ENCODE measurements at regions not wholly inside any gene's neighbourhood (a gene's known extent, or its start where the extent isn't known, plus 50 kb on each side); places are given as distances from the start of the nearest gene placed in this dataset.

GRCh38 chr10:52636874-52637273 is 135.7 kb downstream of the MBL2 start:
- no peak for DNase-seq (ENCODE audit: low read depth)
- H3K4me3 ChIP-seq (ENCODE audit: low read length), result no peak overlapping the region
- TF ChIP-seq, protein P1, sequence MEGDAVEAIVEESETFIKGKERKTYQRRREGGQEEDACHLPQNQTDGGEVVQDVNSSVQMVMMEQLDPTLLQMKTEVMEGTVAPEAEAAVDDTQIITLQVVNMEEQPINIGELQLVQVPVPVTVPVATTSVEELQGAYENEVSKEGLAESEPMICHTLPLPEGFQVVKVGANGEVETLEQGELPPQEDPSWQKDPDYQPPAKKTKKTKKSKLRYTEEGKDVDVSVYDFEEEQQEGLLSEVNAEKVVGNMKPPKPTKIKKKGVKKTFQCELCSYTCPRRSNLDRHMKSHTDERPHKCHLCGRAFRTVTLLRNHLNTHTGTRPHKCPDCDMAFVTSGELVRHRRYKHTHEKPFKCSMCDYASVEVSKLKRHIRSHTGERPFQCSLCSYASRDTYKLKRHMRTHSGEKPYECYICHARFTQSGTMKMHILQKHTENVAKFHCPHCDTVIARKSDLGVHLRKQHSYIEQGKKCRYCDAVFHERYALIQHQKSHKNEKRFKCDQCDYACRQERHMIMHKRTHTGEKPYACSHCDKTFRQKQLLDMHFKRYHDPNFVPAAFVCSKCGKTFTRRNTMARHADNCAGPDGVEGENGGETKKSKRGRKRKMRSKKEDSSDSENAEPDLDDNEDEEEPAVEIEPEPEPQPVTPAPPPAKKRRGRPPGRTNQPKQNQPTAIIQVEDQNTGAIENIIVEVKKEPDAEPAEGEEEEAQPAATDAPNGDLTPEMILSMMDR (conservative IDR thresholded peaks at IDR 0.05; ENCODE audit: low read depth, low read length), result no peak

- no peak overlapping the region for H3K4me3 ChIP-seq (ENCODE audit: low read length)
- no peak for DNase-seq (ENCODE audit: low read depth)
- TF ChIP-seq, protein P1 (conservative IDR thresholded peaks at IDR 0.05; ENCODE audit: low read depth, low read length), result no peak
These were observed 135.0 kb downstream of the MBL2 start for GRCh38 chr10:52637592-52637991.

DNA sequence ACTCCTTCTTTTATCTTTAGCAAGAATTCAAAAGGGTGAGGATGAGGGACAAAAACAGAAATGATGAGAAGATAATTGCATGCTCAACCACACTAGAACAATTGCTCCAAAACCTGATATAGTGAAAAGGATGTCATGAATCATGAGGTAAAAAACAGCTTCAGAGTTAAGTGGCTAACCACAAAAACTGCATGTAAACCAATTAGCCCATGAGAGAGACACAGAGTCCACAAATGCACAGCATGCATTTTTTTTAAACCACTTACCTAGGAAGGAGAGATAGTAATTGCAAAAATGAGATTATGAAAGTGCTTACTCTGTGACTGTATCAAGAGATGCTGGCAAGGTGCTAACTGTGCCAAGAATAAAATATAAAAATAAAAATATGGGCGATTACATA is 132.9 kb downstream of the MBL2 start:
- H3K4me3 ChIP-seq (ENCODE audit: low read length), result no peak overlapping the region
- peak; percentile 12 for DNase-seq (ENCODE audit: low read depth)
- TF ChIP-seq, protein P1 (conservative IDR thresholded peaks at IDR 0.05; ENCODE audit: low read depth, low read length), result no peak

GRCh38 chr10:52642208-52642607 is 130.4 kb downstream of the MBL2 start:
- H3K4me3 ChIP-seq (ENCODE audit: low read length), result no peak overlapping the region
- TF ChIP-seq, protein P1 (conservative IDR thresholded peaks at IDR 0.05; ENCODE audit: low read depth, low read length), result no peak
- no peak for DNase-seq (ENCODE audit: low read depth)

DNA sequence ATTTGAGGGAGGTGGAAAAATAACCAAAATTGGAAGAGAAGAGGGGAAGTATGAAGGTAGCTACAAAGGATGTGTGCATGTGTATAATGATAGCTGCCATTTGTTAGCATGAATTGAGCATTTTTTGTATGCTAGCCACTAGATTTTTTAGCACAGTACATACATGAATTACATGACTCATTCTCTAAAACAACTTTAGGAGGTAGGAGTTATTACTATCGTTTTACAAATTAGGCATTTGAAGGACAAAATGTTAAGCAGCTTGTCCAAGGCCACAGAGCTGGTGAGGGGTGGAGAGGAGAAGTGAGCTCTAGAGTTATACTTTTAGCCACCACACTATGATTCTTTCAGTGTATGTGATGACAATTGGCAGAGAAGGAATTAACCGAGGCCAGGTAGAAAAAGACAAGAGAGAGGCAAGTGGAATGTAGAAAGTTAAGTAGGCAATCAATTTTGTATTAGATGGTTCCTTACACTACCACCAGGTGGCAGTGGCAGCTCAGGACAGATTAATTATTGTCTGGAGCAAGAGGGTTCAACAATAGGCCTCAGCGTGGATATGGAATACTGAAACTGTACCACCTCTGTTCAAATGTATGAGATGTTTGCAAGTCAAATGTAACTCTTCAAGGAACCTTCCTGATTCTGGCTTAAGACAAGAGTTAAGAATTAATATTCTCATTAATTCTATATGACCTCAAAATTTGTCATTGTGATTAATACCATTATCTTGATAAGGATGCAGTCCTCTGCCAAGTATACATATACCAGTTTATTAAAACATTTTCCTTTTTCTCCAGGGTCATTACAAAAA is 128.0 kb downstream of the MBL2 start:
- H3K4me3 ChIP-seq (ENCODE audit: low read length), result no peak overlapping the region
- peak; percentile 6 for DNase-seq (ENCODE audit: low read depth)
- TF ChIP-seq, protein P1 (conservative IDR thresholded peaks at IDR 0.05; ENCODE audit: low read depth, low read length), result peak; percentile 74

GRCh38 chr10:52645187-52645758 is 127.3 kb downstream of the MBL2 start:
- H3K4me3 ChIP-seq (ENCODE audit: low read length), result no peak overlapping the region
- TF ChIP-seq, protein P1 (conservative IDR thresholded peaks at IDR 0.05; ENCODE audit: low read depth, low read length), result no peak
- DNase-seq (ENCODE audit: low read depth), result no peak

- TF ChIP-seq, protein P1 (conservative IDR thresholded peaks at IDR 0.05; ENCODE audit: low read depth, low read length), result no peak
- no peak overlapping the region for H3K4me3 ChIP-seq (ENCODE audit: low read length)
These were observed 123.1 kb downstream of the MBL2 start for GRCh38 chr10:52649511-52649910.

More at GRCh38 chr10:52649511-52649910, 123.1 kb downstream of the MBL2 start:
- DNase-seq (ENCODE audit: low read depth), result no peak
